ENCODE measurements at regions not wholly inside any gene's neighbourhood (a gene's known extent, or its start where the extent isn't known, plus 50 kb on each side); places are given as distances from the start of the nearest gene placed in this dataset.

DNA sequence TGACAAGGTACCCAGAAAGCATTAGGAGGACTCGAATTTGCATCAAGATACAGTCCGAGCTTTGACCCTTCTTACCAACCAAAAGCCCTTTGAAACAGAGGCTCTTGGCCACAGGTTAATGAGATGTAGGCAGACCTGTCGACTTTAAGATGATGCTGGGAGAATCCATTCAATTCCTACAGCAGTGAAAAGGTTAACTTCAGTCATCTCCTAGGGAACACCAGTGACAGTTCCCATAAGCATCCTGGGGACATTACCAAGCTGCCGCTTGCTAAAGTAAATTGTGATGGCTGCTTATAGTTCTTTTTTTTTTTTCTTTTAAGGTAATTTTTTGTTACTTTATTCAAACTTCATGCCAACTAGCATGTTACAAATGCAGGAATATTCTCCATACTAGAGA, 379.3 kb downstream of the SOX11 start:
- no peaks in the 10 kb centered on the region for H3K4me1 ChIP-seq

DNA sequence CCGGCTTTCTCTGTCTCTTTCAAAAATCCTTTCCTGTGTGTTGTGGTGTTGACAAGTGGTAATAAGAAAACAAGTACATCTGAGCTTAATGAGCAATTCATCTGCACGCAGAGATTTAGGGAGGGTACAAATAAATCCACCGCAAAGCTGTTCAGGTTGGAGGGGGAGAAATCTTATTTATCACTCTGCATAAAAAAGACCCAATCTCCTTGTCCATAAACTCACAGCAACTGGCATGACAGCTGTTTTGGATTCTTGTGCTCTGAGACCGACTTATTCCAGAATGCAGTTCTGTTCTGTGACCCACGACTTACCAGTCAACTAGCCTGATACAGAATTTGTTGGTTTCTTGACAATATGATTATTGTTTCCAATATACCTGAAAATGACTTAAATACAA, 380.1 kb downstream of the SOX11 start:
- no peak overlapping the region for H3K4me3 ChIP-seq
- no peak overlapping the region for H3K4me2 ChIP-seq
- TF ChIP-seq Cebpa-rat (IDR thresholded peaks at IDR 0.05): no peak
- no peaks in the 10 kb centered on the region for H4K20me1 ChIP-seq
- no peaks in the 10 kb centered on the region for H3K27me3 ChIP-seq
- H3K4me1 ChIP-seq: no peaks in the 10 kb centered on the region
- H3K9me3 ChIP-seq: no peaks in the 10 kb centered on the region
- H3K9ac ChIP-seq: no peak overlapping the region
- no peaks in the 10 kb centered on the region for H3K36me3 ChIP-seq
- no peak overlapping the region for H3K27ac ChIP-seq

More for the DNA sequence above, 379.3 kb downstream of the SOX11 start:
- Histone ChIP-seq H3K9me3 (no peaks in the 10 kb centered on the region), H3K9ac (no peak overlapping the region), H4K20me1 (no peaks in the 10 kb centered on the region), H3K4me3 (no peak overlapping the region), H3K27ac (no peak overlapping the region), H3K4me2 (no peak overlapping the region), H3K27me3 (no peaks in the 10 kb centered on the region), H3K36me3 (no peaks in the 10 kb centered on the region)
- TF ChIP-seq Cebpa-rat (IDR thresholded peaks at IDR 0.05): no peak

DNA sequence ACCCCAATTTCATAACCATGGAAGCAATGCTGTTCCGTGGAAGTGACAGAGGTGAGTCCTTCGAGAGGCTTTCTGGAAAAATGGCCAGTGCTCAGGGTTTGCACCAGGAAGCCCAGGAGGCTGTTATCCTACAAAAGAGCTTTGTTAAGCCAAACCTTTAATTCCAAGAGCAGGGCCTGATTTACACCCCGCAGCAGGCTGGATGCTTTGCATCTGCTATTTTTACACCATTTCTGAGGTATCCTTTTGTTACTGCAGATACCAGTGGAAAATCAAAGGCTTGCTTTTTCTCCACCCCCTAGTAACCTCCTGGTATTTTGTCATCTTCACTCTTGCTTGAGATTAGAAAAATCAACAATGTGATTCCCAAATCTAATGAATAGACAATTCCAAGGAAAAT, 380.6 kb downstream of the SOX11 start:
- no peak overlapping the region for H3K9ac ChIP-seq
- H4K20me1 ChIP-seq: no peaks in the 10 kb centered on the region
- no peaks in the 10 kb centered on the region for H3K36me3 ChIP-seq
- H3K9me3 ChIP-seq: no peaks in the 10 kb centered on the region
- no peak overlapping the region for H3K4me2 ChIP-seq
- TF ChIP-seq Cebpa-rat (IDR thresholded peaks at IDR 0.05): no peak
- no peaks in the 10 kb centered on the region for H3K4me1 ChIP-seq
- H3K27me3 ChIP-seq: no peaks in the 10 kb centered on the region
- H3K4me3 ChIP-seq: no peak overlapping the region
- H3K27ac ChIP-seq: no peak overlapping the region

DNA sequence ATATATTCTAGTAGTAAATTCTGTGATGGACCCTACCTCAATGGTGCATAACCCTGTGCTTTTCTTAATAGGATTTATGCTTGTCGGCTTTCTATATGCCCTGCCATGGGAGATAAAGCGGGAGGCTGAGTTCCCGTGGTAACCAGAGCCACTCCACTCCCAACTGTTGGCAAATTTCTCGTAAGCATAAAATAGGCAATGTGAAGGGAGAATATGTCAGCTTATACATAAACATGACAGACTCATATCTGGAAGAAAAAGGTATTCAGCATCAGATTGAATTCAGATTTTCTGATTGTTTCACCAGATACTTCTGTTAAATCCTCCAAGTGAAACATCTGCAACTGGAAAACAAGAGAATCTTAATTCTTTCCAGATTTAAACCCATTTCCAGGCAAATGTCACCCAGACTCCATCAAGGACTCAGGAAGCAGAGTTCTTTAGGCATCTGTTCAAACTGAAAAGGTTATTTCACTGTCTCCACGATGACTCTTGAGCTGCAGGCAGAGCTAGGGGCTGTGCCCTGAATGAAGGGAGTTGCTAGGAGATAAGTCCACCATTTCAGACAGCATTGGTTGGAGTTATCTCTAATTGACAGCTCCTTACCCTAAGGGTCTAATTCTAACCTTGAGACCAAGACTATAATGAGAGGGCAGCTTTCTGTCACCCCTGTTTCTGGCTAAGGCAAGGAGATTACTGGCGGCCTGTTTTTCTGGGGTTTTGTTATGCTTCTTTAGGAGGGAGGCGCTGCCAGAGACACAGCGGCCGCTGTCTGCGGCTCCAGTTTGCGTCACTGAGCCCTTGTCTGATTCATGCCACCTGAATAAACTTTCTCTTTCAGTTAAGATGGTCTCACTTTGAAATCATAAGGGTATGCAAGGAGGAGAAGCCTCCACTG, 381.3 kb downstream of the SOX11 start:
- Histone ChIP-seq H3K9me3 (no peaks in the 10 kb centered on the region), H3K36me3 (no peaks in the 10 kb centered on the region), H3K27me3 (no peaks in the 10 kb centered on the region), H3K27ac (no peak overlapping the region), H3K4me1 (no peaks in the 10 kb centered on the region), H3K4me2 (no peak overlapping the region), H3K9ac (no peak overlapping the region), H3K4me3 (no peak overlapping the region), H4K20me1 (no peaks in the 10 kb centered on the region)
- TF ChIP-seq Cebpa-rat (IDR thresholded peaks at IDR 0.05): no peak

DNA sequence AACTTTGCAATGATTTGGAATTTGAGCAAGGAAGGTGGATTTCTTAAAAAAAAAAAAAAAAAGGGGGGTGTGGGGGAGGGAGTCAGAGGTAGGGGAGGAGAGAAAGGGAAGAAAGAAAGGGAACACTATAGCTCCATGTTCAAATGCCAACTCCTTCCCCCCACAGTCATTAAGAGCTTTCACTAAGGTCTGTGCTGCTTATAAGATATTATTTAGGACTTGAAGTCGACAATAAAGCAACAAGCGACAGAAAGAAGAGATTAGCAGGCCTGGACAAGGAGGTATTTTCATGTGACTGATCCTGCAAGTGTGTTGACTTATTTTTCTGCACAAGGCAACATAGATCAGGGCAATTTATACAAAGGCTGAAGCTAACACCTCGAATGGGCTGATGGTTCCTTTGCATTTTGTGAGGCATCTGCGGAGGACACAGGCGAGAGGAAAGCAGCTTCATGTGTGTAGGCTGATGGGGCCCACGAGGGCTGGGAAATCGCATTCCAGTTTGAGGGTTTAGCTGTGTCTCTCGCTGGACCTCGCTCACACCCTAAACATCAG, 382.0 kb downstream of the SOX11 start:
- Histone ChIP-seq H3K9me3 (no peaks in the 10 kb centered on the region), H3K4me2 (no peak overlapping the region), H3K9ac (no peak overlapping the region), H4K20me1 (no peaks in the 10 kb centered on the region), H3K4me1 (no peaks in the 10 kb centered on the region), H3K27ac (no peak overlapping the region), H3K36me3 (no peaks in the 10 kb centered on the region), H3K27me3 (no peaks in the 10 kb centered on the region), H3K4me3 (no peak overlapping the region)
- TF ChIP-seq Cebpa-rat (IDR thresholded peaks at IDR 0.05): no peak

DNA sequence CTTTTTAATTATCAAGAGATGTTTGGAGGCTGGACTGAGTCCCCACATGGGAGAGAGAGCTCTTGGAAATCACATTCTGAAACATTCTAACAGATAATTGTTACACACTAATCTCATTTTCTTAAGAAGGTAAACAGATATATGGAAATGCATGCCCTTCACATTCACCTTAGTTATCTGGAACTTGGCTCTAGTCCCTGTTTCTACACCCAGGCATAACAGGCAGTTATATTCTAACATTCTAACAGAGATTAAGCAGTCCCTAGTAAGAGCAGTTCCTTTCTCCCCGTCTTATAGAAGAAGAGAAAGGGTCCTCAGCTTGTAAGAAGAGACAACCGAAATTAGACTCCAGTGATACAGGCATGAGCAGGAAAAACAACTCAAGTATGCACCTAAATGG, 385.4 kb downstream of the SOX11 start:
- Histone ChIP-seq H3K36me3 (no peaks in the 10 kb centered on the region), H3K27me3 (no peaks in the 10 kb centered on the region), H3K9ac (no peak overlapping the region), H3K4me3 (no peak overlapping the region), H3K4me1 (no peaks in the 10 kb centered on the region), H3K27ac (no peak overlapping the region), H3K4me2 (no peak overlapping the region), H3K9me3 (no peaks in the 10 kb centered on the region), H4K20me1 (no peaks in the 10 kb centered on the region)
- no peak for TF ChIP-seq Cebpa-rat (IDR thresholded peaks at IDR 0.05)

DNA sequence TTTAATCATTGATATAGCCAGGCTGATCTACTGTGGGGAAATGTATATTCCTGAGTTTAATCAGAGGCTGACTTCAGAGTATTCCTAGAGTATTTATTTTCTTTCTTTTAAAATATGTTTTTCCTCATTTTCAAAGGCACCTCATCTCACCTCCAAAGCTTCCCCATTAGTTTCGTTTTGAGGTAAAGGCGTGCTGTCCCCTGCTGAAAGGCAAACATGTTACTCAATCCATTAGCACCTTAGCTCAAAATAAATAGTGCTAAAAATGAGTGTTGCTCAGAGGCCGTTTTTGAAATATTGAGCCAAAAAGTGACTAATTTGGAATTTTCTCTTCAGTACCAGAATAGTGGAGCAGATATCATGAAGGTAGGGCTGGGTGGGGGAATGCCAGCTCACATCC, 386.2 kb downstream of the SOX11 start:
- H3K4me2 ChIP-seq: no peak overlapping the region
- no peaks in the 10 kb centered on the region for H3K36me3 ChIP-seq
- no peak overlapping the region for H3K27ac ChIP-seq
- H4K20me1 ChIP-seq: no peaks in the 10 kb centered on the region
- no peaks in the 10 kb centered on the region for H3K4me1 ChIP-seq
- no peak overlapping the region for H3K4me3 ChIP-seq
- no peaks in the 10 kb centered on the region for H3K27me3 ChIP-seq
- TF ChIP-seq Cebpa-rat (IDR thresholded peaks at IDR 0.05): no peak
- no peaks in the 10 kb centered on the region for H3K9me3 ChIP-seq
- no peak overlapping the region for H3K9ac ChIP-seq

DNA sequence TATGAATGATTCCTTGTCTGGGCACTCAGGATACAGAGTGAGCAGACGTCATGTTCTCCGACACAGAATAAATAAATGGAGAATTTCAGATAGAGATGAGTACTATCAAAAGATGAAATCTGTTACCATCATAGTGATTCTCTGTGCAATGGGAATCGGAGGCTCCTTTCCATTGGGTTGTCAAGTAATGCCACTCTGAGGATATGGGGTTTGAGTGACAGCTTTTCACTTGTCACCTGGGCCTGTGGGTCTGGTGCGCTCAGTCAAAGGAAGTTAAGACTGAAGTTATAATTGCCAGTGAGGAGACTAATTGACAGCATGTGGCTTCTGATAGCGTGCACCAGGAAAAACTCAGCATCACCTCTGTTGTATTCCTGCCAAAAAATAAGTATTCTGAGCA, 387.2 kb downstream of the SOX11 start:
- Histone ChIP-seq H3K9me3 (no peaks in the 10 kb centered on the region), H3K4me3 (no peak overlapping the region), H3K9ac (no peak overlapping the region), H3K4me2 (no peak overlapping the region), H3K4me1 (no peaks in the 10 kb centered on the region), H3K27ac (no peak overlapping the region), H3K27me3 (no peaks in the 10 kb centered on the region), H4K20me1 (no peaks in the 10 kb centered on the region), H3K36me3 (no peaks in the 10 kb centered on the region)
- TF ChIP-seq Cebpa-rat (IDR thresholded peaks at IDR 0.05): no peak

DNA sequence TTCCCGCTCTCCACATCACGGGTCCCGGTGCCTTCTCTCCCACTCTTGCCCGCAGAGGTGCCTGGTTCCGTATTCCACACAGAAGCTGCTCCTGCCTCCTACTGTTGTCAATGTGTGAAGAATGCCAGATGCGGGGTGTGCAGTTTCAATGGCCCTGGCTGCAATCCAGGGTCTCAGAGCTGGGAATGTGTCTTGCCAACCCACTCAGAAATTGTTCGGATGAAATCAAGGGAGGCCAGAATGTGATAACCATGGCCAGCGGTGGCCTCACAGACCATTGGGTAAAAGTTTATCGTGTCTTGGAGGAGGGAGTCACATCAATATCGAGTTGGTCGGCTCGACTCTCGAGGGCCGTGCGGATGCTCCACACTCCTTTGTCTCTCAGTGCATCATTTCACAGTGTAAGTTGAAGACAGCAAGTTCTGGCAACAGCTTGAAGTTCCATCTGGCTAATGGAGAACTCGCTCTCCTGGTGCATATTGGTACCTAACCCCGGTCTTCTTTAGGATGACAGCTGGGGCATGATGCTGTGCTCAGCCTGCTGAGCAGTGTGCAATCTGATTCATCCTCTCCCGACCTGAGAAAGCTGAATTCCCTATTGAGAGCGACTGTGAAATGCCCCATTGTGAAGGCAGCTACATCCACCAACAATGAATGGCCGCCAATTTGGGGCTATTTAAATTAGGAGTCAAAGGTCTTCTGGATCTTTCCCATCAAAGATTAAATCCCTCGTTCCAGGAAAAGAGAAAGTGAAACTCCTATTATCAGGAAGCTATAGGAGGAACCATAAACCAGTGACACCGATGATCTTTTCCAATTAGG, 389.0 kb downstream of the SOX11 start:
- H3K36me3 ChIP-seq: no peaks in the 10 kb centered on the region
- no peak for TF ChIP-seq Cebpa-rat (IDR thresholded peaks at IDR 0.05)
- no peaks in the 10 kb centered on the region for H4K20me1 ChIP-seq
- H3K9me3 ChIP-seq: no peaks in the 10 kb centered on the region
- no peak overlapping the region for H3K4me2 ChIP-seq
- H3K27me3 ChIP-seq: no peaks in the 10 kb centered on the region
- H3K4me1 ChIP-seq: no peaks in the 10 kb centered on the region
- H3K9ac ChIP-seq: no peak overlapping the region
- H3K4me3 ChIP-seq: no peak overlapping the region
- no peak overlapping the region for H3K27ac ChIP-seq

Measured in BLaER1 (cell line).